Chondrocyte (in vitro differentiated cells): ENCODE measurements at regions not wholly inside any gene's neighbourhood (a gene's known extent, or its start where the extent isn't known, plus 50 kb on each side); places are given as distances from the start of the nearest gene placed in this dataset.
"Not testable (repeated sequence)": the region's sequence is repeated elsewhere in the genome, so short reads cannot be mapped to it uniquely, and the experiment has no call there.

ENCODE experiments used
- DNase-seq: peaks from one replicate; pipeline ENCODE4 v3.0.0; 2021; ENCODE audit warnings: mixed read lengths, low spot score
- H3K27ac Mint-ChIP-seq: one replicate; pipeline ENCODE4 v1.8.0; 2021; ENCODE audit warnings: mild to moderate bottlenecking, moderate library complexity, mixed read lengths; ENCODE audit not compliant: unreplicated experiment
- H3K27me3 Mint-ChIP-seq: 2 replicates; pipeline ENCODE4 v1.8.0; 2021; ENCODE audit warnings: low read depth, mixed read lengths
- H3K36me3 Mint-ChIP-seq: 2 replicates; pipeline ENCODE4 v1.8.0; 2021; ENCODE audit warnings: low read depth, mixed read lengths
- H3K4me1 Mint-ChIP-seq: 2 replicates; pipeline ENCODE4 v1.8.0; 2021; ENCODE audit warnings: low read depth, mild to moderate bottlenecking, mixed read lengths
- H3K4me3 Mint-ChIP-seq: one replicate; pipeline ENCODE4 v1.8.0; 2021; ENCODE audit warnings: mild to moderate bottlenecking, moderate library complexity, mixed read lengths; ENCODE audit not compliant: unreplicated experiment
- H3K9me3 Mint-ChIP-seq: 2 replicates; pipeline ENCODE4 v1.8.0; 2021; ENCODE audit warnings: low read depth, mixed read lengths
- TF ChIP-seq, protein P1 (sequence below): fragments of 200-600 bp; sonication (generic); IDR thresholded peaks from 2 replicates; pipeline ENCODE4 v1.5.0; 2021; ENCODE audit warnings: antibody characterized with exemption, mild to moderate bottlenecking, moderate library complexity

DNA sequence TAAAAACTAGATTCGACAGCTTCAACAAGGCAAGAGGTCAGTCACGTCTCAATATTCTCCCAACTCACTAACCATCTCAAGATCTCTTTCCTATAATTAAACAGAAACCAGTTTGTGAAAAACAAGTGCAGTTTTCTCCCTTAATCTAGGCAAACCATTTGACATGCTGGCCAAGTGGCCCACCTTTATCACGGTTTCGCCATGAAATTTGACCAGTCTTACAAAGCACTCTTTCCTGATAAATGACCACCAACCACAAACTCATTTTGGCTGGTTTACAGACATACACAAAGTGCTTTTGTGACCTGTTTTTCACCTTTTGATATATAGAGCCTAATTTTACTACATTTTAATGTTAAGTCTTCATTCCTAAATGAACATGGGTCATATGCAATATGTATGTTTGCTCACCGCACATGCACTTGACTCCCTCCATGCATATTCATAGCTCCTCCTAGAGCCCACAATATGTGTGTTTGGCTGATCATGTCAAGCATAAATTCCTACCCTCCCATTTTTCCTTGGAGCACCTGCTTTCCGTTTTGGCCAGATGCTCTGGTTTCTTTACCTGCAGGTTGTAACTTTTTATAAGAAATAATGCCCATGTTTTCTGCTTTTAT is 385.1 kb downstream of the RAD51AP2 start:
- no peaks in the 10 kb centered on the region for H3K9me3 Mint-ChIP-seq
- no peaks in the 10 kb centered on the region for H3K4me1 Mint-ChIP-seq
- H3K36me3 Mint-ChIP-seq: no peaks in the 10 kb centered on the region
- TF ChIP-seq, protein P1, sequence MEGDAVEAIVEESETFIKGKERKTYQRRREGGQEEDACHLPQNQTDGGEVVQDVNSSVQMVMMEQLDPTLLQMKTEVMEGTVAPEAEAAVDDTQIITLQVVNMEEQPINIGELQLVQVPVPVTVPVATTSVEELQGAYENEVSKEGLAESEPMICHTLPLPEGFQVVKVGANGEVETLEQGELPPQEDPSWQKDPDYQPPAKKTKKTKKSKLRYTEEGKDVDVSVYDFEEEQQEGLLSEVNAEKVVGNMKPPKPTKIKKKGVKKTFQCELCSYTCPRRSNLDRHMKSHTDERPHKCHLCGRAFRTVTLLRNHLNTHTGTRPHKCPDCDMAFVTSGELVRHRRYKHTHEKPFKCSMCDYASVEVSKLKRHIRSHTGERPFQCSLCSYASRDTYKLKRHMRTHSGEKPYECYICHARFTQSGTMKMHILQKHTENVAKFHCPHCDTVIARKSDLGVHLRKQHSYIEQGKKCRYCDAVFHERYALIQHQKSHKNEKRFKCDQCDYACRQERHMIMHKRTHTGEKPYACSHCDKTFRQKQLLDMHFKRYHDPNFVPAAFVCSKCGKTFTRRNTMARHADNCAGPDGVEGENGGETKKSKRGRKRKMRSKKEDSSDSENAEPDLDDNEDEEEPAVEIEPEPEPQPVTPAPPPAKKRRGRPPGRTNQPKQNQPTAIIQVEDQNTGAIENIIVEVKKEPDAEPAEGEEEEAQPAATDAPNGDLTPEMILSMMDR: no peak
- H3K4me3 Mint-ChIP-seq: no peak overlapping the region
- DNase-seq: no peak
- no peak overlapping the region for H3K27ac Mint-ChIP-seq
- no peaks in the 10 kb centered on the region for H3K27me3 Mint-ChIP-seq

DNA sequence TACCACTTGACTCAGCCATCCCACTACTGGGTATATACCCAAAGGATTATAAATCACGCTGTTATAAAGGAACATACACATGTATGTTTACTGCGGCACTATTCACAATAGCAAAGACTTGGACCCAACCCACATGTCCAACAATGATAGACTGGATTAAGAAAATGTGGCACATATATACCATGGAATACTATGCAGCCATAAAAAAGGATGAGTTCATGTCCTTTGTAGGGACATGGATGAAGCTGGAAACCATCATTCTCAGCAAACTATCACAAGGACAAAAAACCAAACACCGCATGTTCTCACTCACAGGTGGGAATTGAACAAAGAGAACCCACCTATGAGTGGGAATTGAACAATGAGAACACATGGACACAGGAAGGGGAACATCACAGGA is 387.6 kb downstream of the RAD51AP2 start:
- H3K27me3 Mint-ChIP-seq, H3K27ac Mint-ChIP-seq, H3K4me3 Mint-ChIP-seq, H3K4me1 Mint-ChIP-seq, H3K36me3 Mint-ChIP-seq, H3K9me3 Mint-ChIP-seq, DNase-seq: not testable (repeated sequence)

DNA sequence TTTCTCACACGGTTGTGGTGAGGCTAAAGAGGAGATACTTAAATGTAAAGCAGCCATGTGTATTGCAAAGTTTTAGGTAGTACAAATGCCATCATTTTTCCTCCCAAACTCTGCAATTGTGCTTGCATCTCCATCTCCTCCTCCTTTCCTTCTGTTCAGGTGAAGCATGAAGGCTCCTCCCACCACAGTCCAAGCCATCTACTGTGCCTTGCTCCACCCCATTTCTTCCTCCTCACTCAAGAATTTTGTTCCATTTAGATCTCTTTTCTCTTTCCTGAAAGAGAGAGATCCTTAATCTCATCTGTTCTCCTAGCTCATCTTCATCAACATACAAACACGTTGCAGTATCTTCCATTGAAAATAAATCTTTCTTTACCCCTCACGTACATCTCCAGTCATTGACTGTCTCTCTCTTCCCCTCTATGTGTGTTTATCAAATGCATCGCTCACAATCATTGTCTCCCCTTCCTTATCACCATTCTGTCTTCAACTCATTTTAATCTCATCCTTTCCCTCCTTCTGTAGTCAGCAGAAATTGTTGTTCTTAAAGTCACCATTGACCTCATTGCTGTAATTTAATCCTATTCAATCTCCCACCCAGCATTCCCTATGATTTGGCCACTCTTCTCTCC is 392.1 kb downstream of the RAD51AP2 start:
- Mint-ChIP-seq H3K36me3 (no peaks in the 10 kb centered on the region), H3K9me3 (no peaks in the 10 kb centered on the region), H3K27me3 (peaks cover 4% of the 10 kb centered on the region), H3K4me3 (no peak overlapping the region), H3K27ac (no peak overlapping the region), H3K4me1 (no peaks in the 10 kb centered on the region)
- no peak for DNase-seq
- TF ChIP-seq, protein P1: no peak

DNA sequence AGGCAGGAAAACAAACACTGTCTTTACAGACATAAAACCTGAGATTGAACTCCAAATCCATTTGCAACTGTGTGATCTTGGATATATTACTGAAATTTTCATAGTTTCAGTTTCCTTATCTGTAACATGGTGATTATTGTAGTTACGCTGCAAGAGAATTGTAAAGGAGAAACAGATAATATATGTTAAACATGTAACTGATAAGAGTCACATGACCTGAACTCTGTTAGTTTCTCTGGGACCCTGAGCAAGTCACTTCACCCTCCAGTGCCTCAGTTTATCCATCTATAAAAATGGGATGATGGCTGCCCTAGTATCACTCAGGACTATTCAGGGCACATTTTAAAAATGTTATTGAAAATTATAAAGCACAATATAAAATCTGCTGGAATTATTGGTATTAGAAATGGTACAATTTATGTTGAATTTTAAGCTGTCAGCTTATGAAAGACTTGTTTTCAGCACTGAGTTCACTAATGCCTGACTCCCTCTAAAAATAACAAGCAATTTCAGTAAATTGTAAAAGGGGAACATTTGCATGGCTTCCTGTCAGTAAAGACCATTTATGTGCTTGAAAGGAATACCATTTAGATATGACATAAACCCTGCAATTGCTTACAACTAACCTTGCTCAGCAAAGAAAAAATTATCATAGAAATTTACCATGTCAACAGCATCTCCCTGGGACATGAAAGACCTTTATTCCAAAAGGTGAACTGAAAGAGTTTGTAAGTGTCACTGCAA is 393.5 kb downstream of the RAD51AP2 start:
- Mint-ChIP-seq H3K27ac (no peak overlapping the region), H3K4me1 (no peaks in the 10 kb centered on the region), H3K36me3 (no peaks in the 10 kb centered on the region), H3K27me3 (peaks cover 4% of the 10 kb centered on the region), H3K9me3 (no peaks in the 10 kb centered on the region), H3K4me3 (no peak overlapping the region)
- no peak for DNase-seq
- TF ChIP-seq, protein P1: no peak

DNA sequence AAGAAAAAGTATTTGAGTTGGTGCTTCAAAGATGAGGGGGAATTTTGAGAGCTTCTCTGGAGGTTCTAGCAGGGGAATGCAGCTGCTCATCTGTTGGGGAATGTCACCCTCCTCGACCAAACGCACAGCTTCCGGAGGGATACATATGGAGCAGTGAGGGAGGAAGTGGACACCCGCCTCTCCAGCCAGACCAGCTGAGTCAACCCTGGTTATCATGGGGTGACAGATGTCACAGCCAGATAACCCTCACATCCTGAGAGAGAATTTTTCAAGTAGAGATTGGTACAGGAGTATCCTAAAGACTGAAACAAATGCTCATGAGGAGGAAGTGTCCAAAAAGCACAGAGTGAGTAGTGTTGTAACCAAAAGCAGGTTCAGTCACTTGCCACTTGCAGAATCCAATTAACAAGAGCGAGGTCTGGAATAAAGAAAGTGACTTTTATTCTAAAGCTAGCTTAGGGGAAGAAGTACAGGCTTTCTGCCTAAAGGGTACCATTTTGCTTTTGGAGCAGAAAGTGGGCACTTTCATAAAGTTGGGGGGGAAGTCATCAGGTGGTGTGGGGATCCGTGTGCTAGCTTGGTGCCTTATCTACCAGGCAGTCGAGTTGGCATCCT is 395.2 kb downstream of the RAD51AP2 start:
- Mint-ChIP-seq H3K9me3 (no peaks in the 10 kb centered on the region), H3K27me3 (peaks cover 7% of the 10 kb centered on the region), H3K27ac (no peak overlapping the region), H3K4me3 (no peak overlapping the region), H3K36me3 (no peaks in the 10 kb centered on the region), H3K4me1 (no peaks in the 10 kb centered on the region)
- TF ChIP-seq, protein P1: no peak
- DNase-seq: no peak
